ENCODE measurements at regions not wholly inside any gene's neighbourhood (a gene's known extent, or its start where the extent isn't known, plus 50 kb on each side); places are given as distances from the start of the nearest gene placed in this dataset.

DNA sequence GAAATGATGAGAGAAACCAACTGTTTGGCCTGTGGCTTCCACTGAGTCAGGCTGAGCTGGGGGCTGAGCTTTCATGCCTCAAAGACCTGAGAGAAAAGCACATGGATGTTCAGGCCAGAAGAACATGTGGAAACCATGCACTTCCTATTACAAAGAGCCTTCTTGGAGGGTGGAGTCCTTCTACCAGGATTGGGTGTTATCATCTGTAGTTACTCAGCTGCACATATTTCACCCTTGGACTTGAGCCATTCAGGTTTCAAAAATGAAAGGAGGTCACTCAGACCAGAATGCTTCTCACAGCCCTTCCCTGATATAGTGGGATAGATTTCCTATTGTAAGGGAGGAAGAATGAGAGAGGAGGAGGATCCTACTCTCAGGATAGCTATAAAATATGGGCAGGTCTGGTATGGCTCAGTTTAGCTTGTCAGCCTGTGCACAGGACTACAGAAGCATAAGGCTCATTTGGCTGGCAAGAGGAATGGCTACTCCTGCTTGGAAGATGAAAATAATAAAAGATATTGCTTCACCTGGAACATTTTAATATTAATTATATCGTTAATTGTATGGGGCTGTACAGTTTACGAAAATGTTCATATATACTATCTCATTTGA is 173.6 kb upstream of the TMC3 start:
- no peak overlapping the region for H3K4me3 ChIP-seq (ENCODE audit: low read depth, low read length)

DNA sequence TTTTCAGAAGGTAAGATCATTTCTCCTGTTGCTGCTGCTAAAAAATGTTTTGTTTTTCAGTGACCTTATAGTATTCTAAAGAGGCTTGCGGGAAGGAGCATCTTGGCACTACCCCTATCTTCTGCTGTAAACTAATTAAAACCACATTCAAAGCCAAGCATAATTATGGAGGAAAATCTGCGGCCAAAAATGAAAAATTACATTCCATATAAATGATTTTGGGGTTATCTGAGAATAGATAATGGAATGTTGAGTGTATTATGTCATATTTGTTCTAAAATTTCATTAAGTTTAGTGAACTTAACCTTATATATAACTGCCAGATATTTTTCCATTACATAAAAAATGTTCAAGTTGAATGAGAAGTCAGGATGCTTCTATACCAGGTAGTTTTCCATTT is 170.4 kb upstream of the TMC3 start:
- no peak overlapping the region for H3K4me3 ChIP-seq (ENCODE audit: low read depth, low read length)

- no peak overlapping the region for H3K4me3 ChIP-seq (ENCODE audit: low read depth, low read length)
Measured at GRCh38 chr15:81540909-81541308, 166.9 kb upstream of the TMC3 start.

DNA sequence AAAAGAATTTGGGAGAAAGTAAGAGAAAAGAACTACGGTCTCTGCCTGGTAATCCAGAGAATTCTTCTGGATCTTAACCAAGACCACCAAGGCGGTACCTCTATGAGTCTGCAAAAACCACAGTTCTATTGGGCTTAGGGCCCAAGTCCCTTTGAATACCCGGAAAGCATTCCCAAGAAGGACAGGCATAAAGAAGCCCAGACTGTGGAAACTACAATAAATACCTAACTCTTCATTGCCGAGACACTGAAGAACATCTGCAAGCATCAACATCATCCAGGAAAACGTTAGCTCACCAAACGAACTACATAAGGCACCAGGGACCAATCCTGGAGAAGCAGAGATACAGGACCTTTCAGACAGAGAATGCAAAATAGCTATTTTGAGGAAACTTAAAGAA is 162.3 kb upstream of the TMC3 start:
- no peak overlapping the region for H3K4me3 ChIP-seq (ENCODE audit: low read depth, low read length)

- H3K4me3 ChIP-seq (ENCODE audit: low read depth, low read length): no peak overlapping the region
Measured at GRCh38 chr15:81534124-81534523, 160.1 kb upstream of the TMC3 start.

DNA sequence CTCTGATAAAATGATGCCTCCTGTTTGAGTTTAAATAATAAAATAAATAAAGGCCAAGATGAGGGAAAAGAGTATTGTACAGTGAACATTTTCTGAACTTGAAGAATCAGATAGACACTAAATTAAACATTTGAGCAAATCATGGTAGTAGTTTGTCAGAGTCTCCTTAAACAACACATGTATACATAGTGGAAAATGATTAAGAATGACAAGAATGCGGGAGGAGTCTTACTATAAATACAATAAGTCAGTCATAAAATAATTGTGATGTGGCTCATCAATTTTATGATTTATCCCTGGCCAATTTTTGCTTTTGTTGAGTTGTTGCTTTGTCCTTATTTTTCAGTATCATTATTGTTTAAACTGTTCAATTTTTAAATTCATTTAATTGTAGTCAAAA is 158.0 kb upstream of the TMC3 start:
- H3K4me3 ChIP-seq (ENCODE audit: low read depth, low read length): no peak overlapping the region

DNA sequence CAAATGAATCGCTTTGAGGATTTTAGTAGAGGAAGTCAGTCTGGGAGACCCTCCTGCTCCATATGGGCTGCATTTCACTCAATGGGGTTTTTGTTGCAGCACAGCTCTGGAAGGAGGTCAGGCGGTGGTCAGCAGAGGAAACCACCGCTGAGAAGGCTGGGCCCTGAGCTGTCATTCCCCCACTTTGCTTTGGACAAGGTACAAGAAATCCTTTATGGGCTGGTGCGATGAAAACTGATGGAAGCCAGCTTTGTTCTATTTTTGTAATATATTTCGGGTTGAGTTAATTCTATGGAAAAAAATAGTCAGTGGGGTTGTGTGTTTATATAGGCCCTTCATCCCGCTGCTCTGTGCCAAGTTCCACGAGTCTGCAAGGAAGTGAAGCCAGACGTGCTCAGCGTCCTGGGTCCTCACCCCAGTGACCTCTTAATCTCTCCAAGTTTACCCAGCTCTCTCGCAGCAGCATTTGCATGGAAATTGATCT is 157.1 kb upstream of the TMC3 start:
- H3K4me3 ChIP-seq (ENCODE audit: low read depth, low read length): no peak overlapping the region

GRCh38 chr15:81530271-81530691 is 156.3 kb upstream of the TMC3 start:
- H3K4me3 ChIP-seq (ENCODE audit: low read depth, low read length): no peak overlapping the region

- no peak overlapping the region for H3K4me3 ChIP-seq (ENCODE audit: low read depth, low read length)
Measured at GRCh38 chr15:81529481-81529880, 155.5 kb upstream of the TMC3 start.

DNA sequence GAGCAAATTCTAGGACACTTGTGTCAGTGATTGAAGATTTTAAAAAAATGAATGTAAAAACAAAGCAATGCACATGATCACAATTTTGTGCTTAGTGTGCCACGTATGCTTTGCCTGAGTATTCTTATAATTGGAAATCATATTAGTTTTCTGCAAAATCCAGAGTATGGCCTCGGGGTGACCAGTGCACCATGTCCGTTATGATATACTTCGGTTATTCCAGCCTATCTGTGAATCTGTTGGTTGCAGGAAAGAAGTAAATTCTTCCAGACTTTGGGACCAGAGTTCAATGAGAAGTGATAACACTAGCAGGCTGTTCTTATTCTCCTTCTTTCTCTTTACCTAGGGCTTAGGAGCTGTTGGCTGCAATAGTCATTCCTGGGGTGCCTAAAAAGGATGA is 152.0 kb upstream of the TMC3 start:
- H3K4me3 ChIP-seq (ENCODE audit: low read depth, low read length): no peak overlapping the region

DNA sequence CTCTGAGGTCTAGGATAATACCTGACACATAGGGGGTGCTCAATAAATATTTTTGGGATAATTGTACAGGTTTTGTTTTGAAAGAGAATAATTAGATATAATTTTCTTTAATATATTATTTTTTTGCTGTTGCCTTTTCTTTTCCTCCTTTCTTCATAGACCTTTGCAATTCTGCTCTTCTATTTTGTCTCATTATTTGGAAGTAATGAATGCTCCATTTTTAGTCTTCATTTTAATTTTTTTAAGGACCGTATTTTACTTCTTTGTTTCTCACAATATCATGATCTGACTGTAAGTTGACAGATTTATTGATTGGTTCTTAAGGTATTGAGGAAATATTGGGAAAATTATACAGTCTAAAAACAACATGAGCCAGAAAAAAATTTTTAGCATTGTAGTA is 150.5 kb upstream of the TMC3 start:
- H3K4me3 ChIP-seq (ENCODE audit: low read depth, low read length): no peak overlapping the region

GRCh38 chr15:81523867-81524266 is 149.9 kb upstream of the TMC3 start:
- no peak overlapping the region for H3K4me3 ChIP-seq (ENCODE audit: low read depth, low read length)

DNA sequence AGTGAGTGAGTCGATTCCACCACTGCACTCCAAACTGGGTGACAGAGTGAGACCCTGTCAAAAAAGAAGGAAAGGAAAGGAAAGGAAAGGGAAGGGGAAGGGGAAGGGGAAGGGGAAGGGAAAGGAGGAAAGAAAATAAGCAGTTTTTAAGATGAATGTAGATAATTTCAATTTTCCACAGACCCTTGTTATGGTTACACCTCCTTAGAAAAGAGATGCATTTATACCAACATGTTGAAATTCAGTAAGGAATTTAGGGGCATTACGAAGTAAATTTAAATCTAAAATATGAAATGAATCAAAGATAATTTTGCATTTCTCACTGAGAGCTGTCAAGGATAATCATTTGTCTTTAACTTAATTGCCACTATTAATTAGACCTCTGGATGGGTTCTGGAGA is 146.5 kb upstream of the TMC3 start:
- H3K4me3 ChIP-seq (ENCODE audit: low read depth, low read length): no peak overlapping the region

DNA sequence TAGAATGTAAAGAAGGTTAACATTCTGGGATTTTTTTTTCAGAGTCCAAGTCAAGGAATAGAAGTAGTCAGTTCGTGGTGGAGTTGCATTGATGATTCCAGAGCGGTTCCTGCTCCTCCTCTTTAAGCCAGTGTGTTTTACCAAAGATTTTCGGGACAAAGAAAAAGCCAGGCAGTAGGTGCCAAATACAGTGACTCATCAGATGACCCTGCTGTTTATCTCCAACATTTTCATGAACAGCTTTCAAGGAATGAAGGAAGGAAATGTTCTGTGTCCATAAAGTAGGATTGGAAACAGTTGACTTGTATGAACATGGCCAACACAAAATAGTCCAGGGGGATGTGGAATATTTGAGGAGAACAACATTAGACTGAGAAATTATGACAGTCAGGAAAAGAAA is 142.4 kb upstream of the TMC3 start:
- no peak overlapping the region for H3K4me3 ChIP-seq (ENCODE audit: low read depth, low read length)

DNA sequence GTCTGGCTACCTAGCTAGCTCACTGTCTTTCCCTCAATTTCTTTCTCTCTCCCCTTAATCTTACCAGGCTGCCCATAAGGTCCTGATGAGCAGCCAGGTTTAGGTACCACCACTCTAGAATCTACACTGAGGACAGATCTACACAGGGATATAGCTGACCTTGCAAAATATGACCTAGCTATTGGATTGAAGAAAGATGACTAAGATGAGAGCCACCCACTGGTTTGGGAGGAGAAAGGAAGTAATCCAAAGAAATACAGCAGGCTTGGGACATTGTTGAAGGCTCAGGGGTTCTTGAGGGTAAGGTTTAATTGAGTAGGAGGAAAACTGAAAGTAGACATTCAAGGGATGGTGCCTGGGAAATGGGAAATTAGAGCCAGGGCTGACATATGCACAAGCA is 142.0 kb upstream of the TMC3 start:
- H3K4me3 ChIP-seq (ENCODE audit: low read depth, low read length): no peak overlapping the region

DNA sequence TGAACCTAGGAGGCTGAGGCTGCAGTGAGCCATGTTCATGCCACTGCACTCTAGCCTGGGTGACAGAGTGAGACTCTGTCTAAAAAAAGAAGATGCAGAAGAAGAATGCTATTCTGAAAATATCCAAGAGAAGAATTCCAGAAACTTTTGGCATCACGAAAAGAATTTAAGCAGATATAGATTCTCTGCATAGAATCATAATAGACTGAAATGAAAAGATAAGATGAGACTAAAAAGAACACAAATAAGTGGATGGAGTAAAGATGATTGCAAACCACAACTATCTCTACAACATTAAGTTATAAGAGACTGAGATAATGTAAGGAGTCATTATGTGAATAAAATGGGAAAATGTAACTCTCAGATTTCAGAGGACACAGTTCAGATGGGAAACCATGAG is 140.7 kb upstream of the TMC3 start:
- no peak overlapping the region for H3K4me3 ChIP-seq (ENCODE audit: low read depth, low read length)

DNA sequence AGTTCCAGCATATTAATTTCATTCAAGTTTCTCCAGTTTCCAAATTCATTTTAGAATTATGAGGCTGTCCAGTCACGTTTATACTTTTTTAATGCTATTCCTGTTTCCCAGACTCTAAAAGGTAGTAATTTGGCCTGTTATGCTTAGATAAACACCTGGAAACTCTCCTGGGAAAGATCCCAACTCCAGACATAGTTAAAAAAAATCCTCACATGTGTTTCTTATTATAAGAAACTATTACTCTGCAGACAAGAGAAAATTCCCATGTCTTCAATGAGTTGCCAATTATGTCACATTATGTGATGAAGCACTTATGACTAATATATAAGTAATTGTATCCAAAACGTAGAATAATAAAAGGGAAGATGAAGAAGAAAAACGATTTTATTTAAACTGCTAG is 137.1 kb upstream of the TMC3 start:
- no peak overlapping the region for H3K4me3 ChIP-seq (ENCODE audit: low read depth, low read length)

DNA sequence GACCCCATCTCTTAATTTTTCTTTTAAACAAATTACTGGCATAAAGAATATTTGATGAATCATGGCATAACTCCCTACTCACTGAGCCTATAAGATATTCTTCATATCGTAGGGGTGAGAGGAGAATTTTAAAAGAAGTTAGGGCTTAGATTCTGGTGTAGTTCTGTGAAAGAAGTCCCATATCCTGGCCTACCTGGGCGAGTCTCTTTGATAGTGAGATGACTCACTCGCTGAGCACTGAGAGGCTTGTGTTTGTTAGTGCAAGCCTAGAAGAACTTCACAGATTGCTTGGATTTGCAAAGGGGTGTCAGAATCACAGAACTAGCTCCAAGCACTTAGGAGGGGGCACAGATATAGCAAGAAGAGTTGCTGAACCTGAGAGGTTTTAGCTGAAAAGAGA is 133.8 kb upstream of the TMC3 start:
- no peak overlapping the region for H3K4me3 ChIP-seq (ENCODE audit: low read depth, low read length)

DNA sequence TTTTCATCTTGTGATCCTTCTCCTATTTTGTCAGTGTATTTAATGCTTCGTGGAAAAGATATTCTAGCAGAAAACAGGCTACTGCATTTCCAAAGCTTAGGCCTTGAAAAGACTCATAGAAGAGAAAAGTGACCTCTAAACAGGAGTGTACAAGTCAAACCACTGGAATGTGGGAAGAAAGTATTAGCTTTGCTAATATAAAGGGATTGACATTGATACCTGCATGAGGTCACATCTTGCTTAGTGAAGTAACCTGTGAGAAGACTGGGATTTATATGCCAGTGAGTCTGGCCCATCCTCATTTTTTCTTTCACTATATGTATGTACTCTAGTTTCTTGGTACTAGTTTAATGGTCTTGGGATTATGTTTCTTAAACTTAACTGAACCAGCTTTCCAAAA is 132.9 kb upstream of the TMC3 start:
- no peak overlapping the region for H3K4me3 ChIP-seq (ENCODE audit: low read depth, low read length)

- H3K4me3 ChIP-seq (ENCODE audit: low read depth, low read length): no peak overlapping the region
Measured at GRCh38 chr15:81506071-81506470, 132.1 kb upstream of the TMC3 start.

DNA sequence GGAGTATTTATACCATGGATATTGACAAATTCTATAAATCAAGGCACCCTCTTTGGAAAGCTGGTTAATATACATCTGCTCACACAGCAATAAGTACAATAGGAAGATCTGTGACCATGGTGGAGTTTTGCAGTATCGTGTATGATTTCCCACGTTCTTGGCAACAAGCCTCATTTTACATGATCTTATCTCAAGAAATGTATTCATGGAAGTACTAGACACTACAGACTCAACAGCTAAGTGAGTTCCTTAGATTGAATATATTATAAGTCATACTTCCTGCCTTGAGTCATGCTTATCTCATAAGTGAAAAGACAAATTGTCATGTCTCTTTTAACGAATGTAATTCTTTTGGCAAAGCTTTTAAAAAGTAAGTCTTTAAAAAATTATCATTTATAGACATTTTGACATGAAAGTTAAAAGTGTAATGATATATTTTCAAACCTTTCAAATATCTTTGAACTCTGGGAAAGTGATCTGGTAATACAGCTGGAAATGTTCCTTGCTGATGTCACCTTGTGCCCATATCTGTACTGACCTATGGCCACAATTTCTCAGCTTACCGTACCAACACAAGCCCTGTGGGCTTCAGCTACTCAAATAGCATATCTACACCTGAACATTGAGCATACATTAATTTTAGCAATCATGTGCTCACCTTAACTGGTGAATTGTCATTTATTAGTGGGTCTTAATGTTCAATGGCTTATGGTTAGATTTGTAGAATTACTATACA is 130.3 kb upstream of the TMC3 start:
- H3K4me3 ChIP-seq (ENCODE audit: low read depth, low read length): no peak overlapping the region

GRCh38 chr15:81502439-81502838 is 128.4 kb upstream of the TMC3 start:
- H3K4me3 ChIP-seq (ENCODE audit: low read depth, low read length): no peak overlapping the region

- no peak overlapping the region for H3K4me3 ChIP-seq (ENCODE audit: low read depth, low read length)
Measured at GRCh38 chr15:81500081-81500480, 126.1 kb upstream of the TMC3 start.

Data from iPS-11a (cell line).